ENCODE measurements at regions not wholly inside any gene's neighbourhood (a gene's known extent, or its start where the extent isn't known, plus 50 kb on each side); places are given as distances from the start of the nearest gene placed in this dataset.

- Histone ChIP-seq H3K4me2 (ENCODE audit: low read length) (no peak overlapping the region), H3K27me3 (ENCODE audit: insufficient read depth, low read depth, low read length) (no peaks in the 10 kb centered on the region), H3K9ac (ENCODE audit: low read length) (no peak overlapping the region), H3K27ac (ENCODE audit: low read length) (no peak overlapping the region), H3K4me3 (ENCODE audit: low read length) (no peak overlapping the region), H2AFZ (ENCODE audit: low read depth, low read length) (no peak overlapping the region), H3K36me3 (ENCODE audit: insufficient read depth, low read length) (no peaks in the 10 kb centered on the region), H3F3A (ENCODE audit: insufficient read depth, low read length, poor library complexity, severe bottlenecking) (no peaks in the 10 kb centered on the region), H3K9me2 (ENCODE audit: insufficient read depth, low read length) (no peaks in the 10 kb centered on the region), H3K79me2 (replicated peaks; ENCODE audit: insufficient read depth, low read length) (no peaks in the 10 kb centered on the region), H4K20me1 (ENCODE audit: insufficient read depth) (no peaks in the 10 kb centered on the region), H3K9me3 (ENCODE audit: low read length) (no peaks in the 10 kb centered on the region)
- TF ChIP-seq EZH2 (IDR thresholded peaks at IDR 0.05; ENCODE audit: borderline replicate concordance, insufficient read depth, low read length, poor library complexity, severe bottlenecking): no peak
- no peak for TF ChIP-seq MXI1 (conservative IDR thresholded peaks at IDR 0.05; ENCODE audit: poor library complexity, severe bottlenecking)
These were observed 391.3 kb upstream of the FAM241A start for GRCh38 chr4:111754003-111754402.

- H3K9me2 ChIP-seq (ENCODE audit: insufficient read depth, low read length): no peaks in the 10 kb centered on the region
- H3F3A ChIP-seq (ENCODE audit: insufficient read depth, low read length, poor library complexity, severe bottlenecking): no peaks in the 10 kb centered on the region
- H3K9ac ChIP-seq (ENCODE audit: low read length): no peak overlapping the region
- H3K4me2 ChIP-seq (ENCODE audit: low read length): no peak overlapping the region
- no peaks in the 10 kb centered on the region for H3K9me3 ChIP-seq (ENCODE audit: low read length)
- no peaks in the 10 kb centered on the region for H3K79me2 ChIP-seq (replicated peaks; ENCODE audit: insufficient read depth, low read length)
- no peaks in the 10 kb centered on the region for H4K20me1 ChIP-seq (ENCODE audit: insufficient read depth)
- H3K27me3 ChIP-seq (ENCODE audit: insufficient read depth, low read depth, low read length): no peaks in the 10 kb centered on the region
- H3K27ac ChIP-seq (ENCODE audit: low read length): no peak overlapping the region
- H3K36me3 ChIP-seq (ENCODE audit: insufficient read depth, low read length): no peaks in the 10 kb centered on the region
- no peak overlapping the region for H2AFZ ChIP-seq (ENCODE audit: low read depth, low read length)
- TF ChIP-seq MXI1 (conservative IDR thresholded peaks at IDR 0.05; ENCODE audit: poor library complexity, severe bottlenecking): no peak
- no peak for TF ChIP-seq RAD21 (conservative IDR thresholded peaks at IDR 0.05)
- no peak for TF ChIP-seq CTCF (IDR thresholded peaks at IDR 0.05; ENCODE audit: poor library complexity, severe bottlenecking)
- TF ChIP-seq SMC3 (conservative IDR thresholded peaks at IDR 0.05; ENCODE audit: poor library complexity): no peak
- TF ChIP-seq EZH2 (IDR thresholded peaks at IDR 0.05; ENCODE audit: borderline replicate concordance, insufficient read depth, low read length, poor library complexity, severe bottlenecking): no peak
- TF ChIP-seq TAF1 (IDR thresholded peaks at IDR 0.05; ENCODE audit: low read depth): no peak
- TF ChIP-seq EP300 (conservative IDR thresholded peaks at IDR 0.05; ENCODE audit: poor library complexity, severe bottlenecking): no peak
- no peak for TF ChIP-seq REST (IDR thresholded peaks at IDR 0.05; ENCODE audit: borderline replicate concordance)
- no peak overlapping the region for H3K4me3 ChIP-seq (ENCODE audit: low read length)
These were observed 389.7 kb upstream of the FAM241A start for GRCh38 chr4:111755571-111755970.

GRCh38 chr4:111761531-111761930 lies 383.7 kb upstream of the FAM241A start:
- Histone ChIP-seq H3K9ac (ENCODE audit: low read length) (no peak overlapping the region), H3K4me3 (ENCODE audit: low read length) (no peak overlapping the region), H3K27me3 (ENCODE audit: insufficient read depth, low read depth, low read length) (no peaks in the 10 kb centered on the region), H2AFZ (ENCODE audit: low read depth, low read length) (no peak overlapping the region), H4K20me1 (ENCODE audit: insufficient read depth) (no peaks in the 10 kb centered on the region), H3K36me3 (ENCODE audit: insufficient read depth, low read length) (no peaks in the 10 kb centered on the region), H3K79me2 (replicated peaks; ENCODE audit: insufficient read depth, low read length) (no peaks in the 10 kb centered on the region), H3K9me2 (ENCODE audit: insufficient read depth, low read length) (no peaks in the 10 kb centered on the region), H3K9me3 (ENCODE audit: low read length) (no peaks in the 10 kb centered on the region), H3K4me2 (ENCODE audit: low read length) (no peak overlapping the region), H3F3A (ENCODE audit: insufficient read depth, low read length, poor library complexity, severe bottlenecking) (no peaks in the 10 kb centered on the region), H3K27ac (ENCODE audit: low read length) (no peak overlapping the region)
- TF ChIP-seq REST (IDR thresholded peaks at IDR 0.05; ENCODE audit: borderline replicate concordance): no peak
- TF ChIP-seq TAF1 (IDR thresholded peaks at IDR 0.05; ENCODE audit: low read depth): no peak
- no peak for TF ChIP-seq EZH2 (IDR thresholded peaks at IDR 0.05; ENCODE audit: borderline replicate concordance, insufficient read depth, low read length, poor library complexity, severe bottlenecking)
- no peak for TF ChIP-seq RAD21 (conservative IDR thresholded peaks at IDR 0.05)
- no peak for TF ChIP-seq EP300 (conservative IDR thresholded peaks at IDR 0.05; ENCODE audit: poor library complexity, severe bottlenecking)
- no peak for TF ChIP-seq SMC3 (conservative IDR thresholded peaks at IDR 0.05; ENCODE audit: poor library complexity)
- TF ChIP-seq MXI1 (conservative IDR thresholded peaks at IDR 0.05; ENCODE audit: poor library complexity, severe bottlenecking): no peak
- TF ChIP-seq POLR2AphosphoS5 (IDR thresholded peaks at IDR 0.05): no peak
- no peak for TF ChIP-seq CTCF (IDR thresholded peaks at IDR 0.05; ENCODE audit: poor library complexity, severe bottlenecking)
